ENCODE measurements at regions not wholly inside any gene's neighbourhood (a gene's known extent, or its start where the extent isn't known, plus 50 kb on each side); places are given as distances from the start of the nearest gene placed in this dataset.
"Not testable (repeated sequence)": the region's sequence is repeated elsewhere in the genome, so short reads cannot be mapped to it uniquely, and the experiment has no call there.

- no peak for DNase-seq
- intact Hi-C loops (cut with DNase I), result loop anchor here (5.0 kb wide), 1 partner anchor 95 kb away; no protein-coding TSS in a partner anchor
- peak; percentile 57 for ATAC-seq (ENCODE audit: poor library complexity)
These were observed 84.7 kb upstream of the LMCD1 start for GRCh38 chr3:8416965-8417364.

GRCh38 chr3:8420612-8421011 lies 81.0 kb upstream of the LMCD1 start:
- DNase-seq, result no peak
- ATAC-seq (ENCODE audit: poor library complexity), result no peak
- intact Hi-C loops (cut with DNase I), result no loop called here

- ATAC-seq (ENCODE audit: poor library complexity) (no peak), DNase-seq (no peak)
- intact Hi-C loops (cut with DNase I), result no loop called here
These were observed 80.4 kb upstream of the LMCD1 start for GRCh38 chr3:8421267-8421666.

GRCh38 chr3:8421711-8422110 lies 79.9 kb upstream of the LMCD1 start:
- DNase-seq (no peak), ATAC-seq (ENCODE audit: poor library complexity) (no peak)
- intact Hi-C loops (cut with DNase I), result no loop called here

GRCh38 chr3:8423307-8423706 lies 78.3 kb upstream of the LMCD1 start:
- ATAC-seq (ENCODE audit: poor library complexity) (no peak), DNase-seq (no peak)
- intact Hi-C loops (cut with DNase I), result no loop called here

GRCh38 chr3:8424281-8424680 lies 77.3 kb upstream of the LMCD1 start:
- DNase-seq (no peak), ATAC-seq (ENCODE audit: poor library complexity) (no peak)
- intact Hi-C loops (cut with DNase I), result no loop called here

GRCh38 chr3:8436661-8437287 lies 64.8 kb upstream of the LMCD1 start:
- intact Hi-C loops (cut with DNase I), result no loop called here
- DNase-seq, result no peak
- ATAC-seq (ENCODE audit: poor library complexity), result peak; percentile 79

GRCh38 chr3:8438507-8439079 lies 63.0 kb upstream of the LMCD1 start:
- no peak for ATAC-seq (ENCODE audit: poor library complexity)
- intact Hi-C loops (cut with DNase I), result no loop called here
- DNase-seq, result no peak

GRCh38 chr3:8440142-8440541 lies 61.5 kb upstream of the LMCD1 start:
- DNase-seq; ATAC-seq (ENCODE audit: poor library complexity): not testable (repeated sequence)
- intact Hi-C loops (cut with DNase I), result loop anchor here (5.0 kb wide), 1 partner anchor 182 kb away; no protein-coding TSS in a partner anchor

- ATAC-seq (ENCODE audit: poor library complexity) (peak; percentile 69), DNase-seq (no peak)
These were observed 59.6 kb upstream of the LMCD1 start for GRCh38 chr3:8441969-8442559.

GRCh38 chr3:8442993-8443650 lies 58.5 kb upstream of the LMCD1 start:
- DNase-seq (no peak), ATAC-seq (ENCODE audit: poor library complexity) (peak; percentile 8)
- intact Hi-C loops (cut with DNase I), result loop anchor here (1.0 to 5.0 kb wide), 2 partner anchors 164 to 179 kb away; no protein-coding TSS in a partner anchor

More at GRCh38 chr3:8441969-8442559, 59.6 kb upstream of the LMCD1 start:
- intact Hi-C loops (cut with DNase I), result loop anchor here (1.0 to 5.0 kb wide), 2 partner anchors 165 to 180 kb away; no protein-coding TSS in a partner anchor

- DNase-seq (peak; percentile 81), ATAC-seq (ENCODE audit: poor library complexity) (peak; percentile 83)
- intact Hi-C loops (cut with DNase I), result loop anchor here (5.0 kb wide), 1 partner anchor 178 kb away; no protein-coding TSS in a partner anchor
These were observed 57.5 kb upstream of the LMCD1 start for GRCh38 chr3:8443829-8444791.

- intact Hi-C loops (cut with DNase I), result loop anchor here (5.0 kb wide), 1 partner anchor 177 kb away; no protein-coding TSS in a partner anchor
These were observed 56.7 kb upstream of the LMCD1 start for GRCh38 chr3:8444883-8445282.

GRCh38 chr3:8445861-8446260 lies 55.8 kb upstream of the LMCD1 start:
- no peak for DNase-seq
- ATAC-seq (ENCODE audit: poor library complexity), result no peak
- intact Hi-C loops (cut with DNase I), result no loop called here

More at GRCh38 chr3:8444883-8445282, 56.7 kb upstream of the LMCD1 start:
- ATAC-seq (ENCODE audit: poor library complexity) (no peak), DNase-seq (no peak)

GRCh38 chr3:8446845-8447244 lies 54.8 kb upstream of the LMCD1 start:
- no peak for ATAC-seq (ENCODE audit: poor library complexity)
- intact Hi-C loops (cut with DNase I), result no loop called here
- no peak for DNase-seq

- no peak for DNase-seq
- intact Hi-C loops (cut with DNase I), result no loop called here
- no peak for ATAC-seq (ENCODE audit: poor library complexity)
These were observed 51.0 kb upstream of the LMCD1 start for GRCh38 chr3:8450618-8451017.

- intact Hi-C loops (cut with DNase I), result no loop called here
These were observed 49.9 kb upstream of the LMCD1 start for GRCh38 chr3:8451696-8452095.

More at GRCh38 chr3:8451696-8452095, 49.9 kb upstream of the LMCD1 start:
- ATAC-seq (ENCODE audit: poor library complexity), result no peak
- DNase-seq, result no peak

Measured in Right ventricle myocardium superior (tissue), 1 donor.